KMS-11 (cell line): ENCODE measurements at regions not wholly inside any gene's neighbourhood (a gene's known extent, or its start where the extent isn't known, plus 50 kb on each side); places are given as distances from the start of the nearest gene placed in this dataset.

Experiments
- H2AFZ ChIP-seq: fragments of 200-600 bp; sonication (generic); 2 replicates; pipeline ENCODE4 v1.6.1; 2016; ENCODE audit warnings: antibody characterized with exemption, mixed run types, low read depth
- H3K27ac ChIP-seq: fragments of 200-600 bp; sonication (generic); 2 replicates; pipeline ENCODE4 v1.6.1; 2016; ENCODE audit warnings: mild to moderate bottlenecking, mixed run types
- H3K27me3 ChIP-seq: fragments of 200-600 bp; sonication (generic); 2 replicates; pipeline ENCODE4 v1.6.1; 2017; ENCODE audit warnings: mild to moderate bottlenecking, low read depth, mixed run types, moderate library complexity; ENCODE audit not compliant: insufficient read depth
- H3K36me3 ChIP-seq: fragments of 200-600 bp; sonication (generic); 2 replicates; pipeline ENCODE4 v1.6.1; 2017; ENCODE audit warnings: mild to moderate bottlenecking, mixed run types; ENCODE audit not compliant: insufficient read depth
- H3K4me1 ChIP-seq: fragments of 200-600 bp; sonication (generic); 2 replicates; pipeline ENCODE4 v1.6.1; 2016; ENCODE audit warnings: mild to moderate bottlenecking, low read depth, mixed run types; ENCODE audit not compliant: poor library complexity, severe bottlenecking
- H3K4me2 ChIP-seq: fragments of 200-600 bp; sonication (generic); 2 replicates; pipeline ENCODE4 v1.7.0; 2016; ENCODE audit warnings: mild to moderate bottlenecking, mixed run types
- H3K4me3 ChIP-seq: fragments of 200-600 bp; sonication (generic); IDR thresholded peaks from 2 replicates; pipeline ENCODE4 v1.6.1; 2017; ENCODE audit warnings: low read depth, low read length, mixed read lengths; ENCODE audit not compliant: insufficient read depth
- H3K79me2 ChIP-seq: fragments of 200-600 bp; sonication (generic); 2 replicates; pipeline ENCODE4 v1.6.1; 2016; ENCODE audit warnings: low read depth, mixed run types; ENCODE audit not compliant: insufficient read depth
- H3K9ac ChIP-seq: fragments of 200-600 bp; sonication (generic); 2 replicates; pipeline ENCODE4 v1.6.1; 2016; ENCODE audit warnings: mild to moderate bottlenecking, mixed run types
- H4K20me1 ChIP-seq: fragments of 200-600 bp; sonication (generic); 2 replicates; pipeline ENCODE4 v1.6.1; 2016; ENCODE audit warnings: mild to moderate bottlenecking, mixed run types; ENCODE audit not compliant: insufficient read depth
- CTCF ChIP-seq: fragments of 200-600 bp; sonication (generic); conservative IDR thresholded peaks from 2 replicates; pipeline ENCODE4 v1.6.1; 2017; ENCODE audit warnings: low read depth, mild to moderate bottlenecking, antibody characterized with exemption, low read length, moderate library complexity, mixed read lengths

GRCh38 chr1:23618586-23619083, 59.3 kb upstream of the ID3 start:
- Histone ChIP-seq H3K4me2 (peak overlapping the region; percentile 18; the same call in 1 of the 2 replicates), H3K4me1 (peaks cover 30% of the 10 kb centered on the region), H3K4me3 (no peak overlapping the region), H4K20me1 (no peaks in the 10 kb centered on the region), H3K79me2 (no peaks in the 10 kb centered on the region), H3K36me3 (no peaks in the 10 kb centered on the region), H3K27ac (no peak overlapping the region), H3K27me3 (peaks cover 8% of the 10 kb centered on the region; the same call in 1 of the 2 replicates), H2AFZ (no peak overlapping the region), H3K9ac (no peak overlapping the region)
- no peak for TF ChIP-seq CTCF

- peaks cover 41% of the 10 kb centered on the region for H3K4me1 ChIP-seq
- H3K27ac ChIP-seq = no peak overlapping the region
- H2AFZ ChIP-seq = no peak overlapping the region
These were observed 57.8 kb upstream of the ID3 start for GRCh38 chr1:23617084-23617521.

GRCh38 chr1:23616292-23616824, 57.1 kb upstream of the ID3 start:
- Histone ChIP-seq H2AFZ (no peak overlapping the region), H3K4me1 (peaks cover 48% of the 10 kb centered on the region), H3K36me3 (no peaks in the 10 kb centered on the region), H3K27ac (no peak overlapping the region), H3K79me2 (no peaks in the 10 kb centered on the region), H4K20me1 (no peaks in the 10 kb centered on the region), H3K4me2 (no peak overlapping the region), H3K9ac (no peak overlapping the region), H3K4me3 (no peak overlapping the region), H3K27me3 (peaks cover 8% of the 10 kb centered on the region; the same call in 1 of the 2 replicates)
- no peak for TF ChIP-seq CTCF

More at GRCh38 chr1:23617084-23617521, 57.8 kb upstream of the ID3 start:
- Histone ChIP-seq H3K9ac (no peak overlapping the region), H3K36me3 (no peaks in the 10 kb centered on the region), H3K79me2 (no peaks in the 10 kb centered on the region), H4K20me1 (no peaks in the 10 kb centered on the region), H3K4me3 (no peak overlapping the region), H3K4me2 (no peak overlapping the region), H3K27me3 (peaks cover 8% of the 10 kb centered on the region; the same call in 1 of the 2 replicates)
- TF ChIP-seq CTCF = no peak

- H3K4me2 ChIP-seq = no peak overlapping the region
- H3K27me3 ChIP-seq = peaks cover 8% of the 10 kb centered on the region; the same call in 1 of the 2 replicates
- H3K4me1 ChIP-seq = peaks cover 53% of the 10 kb centered on the region
- H3K9ac ChIP-seq = no peak overlapping the region
- no peaks in the 10 kb centered on the region for H4K20me1 ChIP-seq
- no peaks in the 10 kb centered on the region for H3K79me2 ChIP-seq
- no peaks in the 10 kb centered on the region for H3K36me3 ChIP-seq
- no peak overlapping the region for H3K27ac ChIP-seq
- H2AFZ ChIP-seq = no peak overlapping the region
- H3K4me3 ChIP-seq = no peak overlapping the region
- TF ChIP-seq CTCF = no peak
These were observed 56.6 kb upstream of the ID3 start for GRCh38 chr1:23615852-23616251.
